ENCODE measurements at regions not wholly inside any gene's neighbourhood (a gene's known extent, or its start where the extent isn't known, plus 50 kb on each side); places are given as distances from the start of the nearest gene placed in this dataset.

DNA sequence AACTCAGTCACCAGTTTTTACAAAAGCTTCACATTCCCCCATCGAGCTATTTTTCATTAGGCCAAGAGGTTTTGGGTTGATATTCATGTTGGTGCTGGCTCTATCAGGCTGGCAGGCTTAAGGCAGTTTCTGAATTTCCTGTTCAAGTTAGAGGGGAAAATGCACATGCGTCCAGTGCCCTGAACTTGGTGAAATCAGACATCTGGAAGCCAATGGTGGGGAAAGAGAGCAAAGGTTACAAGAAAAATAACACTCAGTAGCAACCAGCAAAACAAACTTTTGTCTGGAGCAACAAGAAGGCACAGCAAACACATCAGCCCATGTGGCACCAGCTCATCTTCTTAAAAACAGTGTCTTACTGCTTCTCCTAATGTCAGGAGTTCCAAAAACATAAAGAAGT, 155.6 kb upstream of the TSC22D2 start (continued):
- TF ChIP-seq CUX1 (IDR thresholded peaks at IDR 0.05; ENCODE audit: insufficient replicate concordance, low read depth, low read length) = no peak
- no peak for TF ChIP-seq NR2C1 (IDR thresholded peaks at IDR 0.05)
- TF ChIP-seq YY1 (IDR thresholded peaks at IDR 0.05; ENCODE audit: low read depth, low read length) = no peak
- TF ChIP-seq RFX5 (IDR thresholded peaks at IDR 0.05; ENCODE audit: low read depth, low read length) = no peak
- TF ChIP-seq STAT1 (conservative IDR thresholded peaks at IDR 0.05) = no peak
- no peak for TF ChIP-seq KAT2A (conservative IDR thresholded peaks at IDR 0.05; ENCODE audit: control insufficient read depth, low read depth, low read length)
- no peak for TF ChIP-seq CBFB (IDR thresholded peaks at IDR 0.05; ENCODE audit: low read depth)
